Neural progenitor cell (in vitro differentiated cells): ENCODE measurements at regions not wholly inside any gene's neighbourhood (a gene's known extent, or its start where the extent isn't known, plus 50 kb on each side); places are given as distances from the start of the nearest gene placed in this dataset.

Experiments used
- CTCF ChIP-seq: fragments of 200-600 bp; sonication (generic); IDR thresholded peaks from 2 replicates; pipeline ENCODE4 v1.5.1; 2017; ENCODE audit warnings: antibody characterized with exemption, mild to moderate bottlenecking
- EZH2 ChIP-seq: fragments of 200-600 bp; sonication (generic); IDR thresholded peaks from 2 replicates; pipeline ENCODE4 v1.6.1; 2017; ENCODE audit warnings: antibody characterized with exemption, mild to moderate bottlenecking, moderate library complexity
- EZH2phosphoT487 ChIP-seq: fragments of 200-600 bp; sonication (generic); IDR thresholded peaks from 2 replicates; pipeline ENCODE4 v1.6.1; 2017; ENCODE audit warnings: antibody characterized with exemption

GRCh38 chr3:59438492-59438891, 388.7 kb upstream of the CFAP20DC start:
- TF ChIP-seq CTCF = no peak
- TF ChIP-seq EZH2 = no peak
- TF ChIP-seq EZH2phosphoT487 = no peak
